Right lobe of liver (tissue), 4 donors: ENCODE measurements at regions not wholly inside any gene's neighbourhood (a gene's known extent, or its start where the extent isn't known, plus 50 kb on each side); places are given as distances from the start of the nearest gene placed in this dataset.

Experiments used
- CTCF ChIP-seq, 4 donors: fragments of 200-600 bp in 3 of 4; fragments of 450-650 bp in 1 of 4; IDR thresholded peaks; one replicate each; pipeline versions ENCODE4 v1.5.1 to v1.8.0; 2016 to 2022; ENCODE audit warnings: antibody characterized with exemption in 4 of 4, mild to moderate bottlenecking in 2 of 4
- POLR2A ChIP-seq: fragments of 450-650 bp; IDR thresholded peaks from one replicate; pipeline ENCODE4 v1.6.1; 2017; ENCODE audit warnings: antibody characterized with exemption, mild to moderate bottlenecking
- donor health status: DM: no; HTN: no; CAD: no.
- donor health status: DM: no; HTN: no; CAD: no.
- donor health status: DM: no; HTN: yes; CAD: no.

- TF ChIP-seq POLR2A (no peak), CTCF (IDR thresholded peaks at IDR 0.05) (no peak)
Measured at GRCh38 chr3:34178415-34178814, 380.0 kb downstream of the PDCD6IP start.
